ENCODE measurements at regions not wholly inside any gene's neighbourhood (a gene's known extent, or its start where the extent isn't known, plus 50 kb on each side); places are given as distances from the start of the nearest gene placed in this dataset.

DNA sequence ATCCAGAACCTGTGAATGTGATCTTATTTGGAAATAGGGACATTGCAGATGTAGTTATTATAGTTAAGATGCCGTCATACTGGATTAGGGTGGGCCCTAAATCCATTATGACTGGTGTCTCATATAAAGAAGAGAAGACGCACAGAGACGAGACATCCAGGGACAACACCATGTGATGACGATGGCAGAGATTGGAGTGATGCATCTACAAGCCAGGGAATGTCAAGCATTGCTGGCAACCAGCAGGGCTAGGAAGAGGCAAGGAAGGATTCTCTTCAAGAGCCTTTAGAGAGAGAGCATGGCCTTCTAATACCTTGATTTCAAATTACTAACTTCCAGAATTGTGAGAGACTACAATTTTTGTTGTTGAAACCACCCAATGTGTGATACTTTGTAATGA lies 345.8 kb downstream of the PTEN start:
- DNase-seq (ENCODE audit: low read depth), result no peak

GRCh38 chr10:88209837-88210561 lies 346.6 kb downstream of the PTEN start:
- DNase-seq (ENCODE audit: low read depth), result no peak

- no peak for DNase-seq (ENCODE audit: low read depth)
Measured at GRCh38 chr10:88211230-88211629, 347.8 kb downstream of the PTEN start.

DNA sequence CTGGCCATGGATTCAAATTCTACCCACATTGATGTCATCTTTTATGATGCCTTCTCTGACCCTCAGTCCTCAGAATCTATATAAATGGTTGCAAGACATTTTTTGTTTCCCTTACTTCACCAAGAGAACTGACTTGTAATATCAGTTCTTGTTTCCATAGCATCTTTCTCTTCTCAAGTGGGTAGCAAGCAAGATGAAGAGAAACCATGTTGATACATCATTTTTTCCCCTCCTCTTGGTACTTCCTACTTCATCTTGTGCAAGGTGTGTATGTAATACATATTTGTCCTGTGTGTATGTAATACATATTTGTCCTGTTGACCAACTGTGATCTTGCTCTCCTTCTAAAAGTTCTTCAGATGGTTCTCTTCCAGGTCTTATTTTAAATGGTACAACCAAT lies 348.6 kb downstream of the PTEN start:
- no peak for DNase-seq (ENCODE audit: low read depth)

DNA sequence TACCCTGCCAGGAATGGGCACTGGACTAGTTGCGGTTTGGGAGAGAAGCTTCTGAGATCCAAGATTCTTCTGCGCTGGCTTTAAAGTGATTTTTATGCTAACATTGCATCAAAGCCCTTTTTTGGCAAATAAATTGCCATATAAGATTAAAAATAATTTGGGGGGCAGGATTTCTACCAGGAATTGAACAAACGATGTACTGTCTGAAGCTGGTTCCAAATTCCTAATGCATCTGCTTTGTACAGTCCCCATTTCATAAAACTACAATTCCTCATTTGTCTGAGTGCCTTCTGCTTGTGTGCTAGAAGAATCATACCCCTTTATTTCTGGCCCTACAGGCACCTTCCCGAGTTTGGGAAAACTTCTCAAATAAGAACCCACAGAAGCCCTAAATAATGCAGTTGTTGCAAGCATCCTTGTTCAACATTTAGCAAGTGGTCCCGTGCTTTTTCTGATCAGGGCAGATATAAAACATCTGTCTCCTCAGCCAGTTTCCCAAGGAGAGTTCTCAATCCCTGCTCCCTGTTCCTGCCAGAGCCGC lies 349.7 kb downstream of the PTEN start:
- DNase-seq (ENCODE audit: low read depth), result no peak

DNA sequence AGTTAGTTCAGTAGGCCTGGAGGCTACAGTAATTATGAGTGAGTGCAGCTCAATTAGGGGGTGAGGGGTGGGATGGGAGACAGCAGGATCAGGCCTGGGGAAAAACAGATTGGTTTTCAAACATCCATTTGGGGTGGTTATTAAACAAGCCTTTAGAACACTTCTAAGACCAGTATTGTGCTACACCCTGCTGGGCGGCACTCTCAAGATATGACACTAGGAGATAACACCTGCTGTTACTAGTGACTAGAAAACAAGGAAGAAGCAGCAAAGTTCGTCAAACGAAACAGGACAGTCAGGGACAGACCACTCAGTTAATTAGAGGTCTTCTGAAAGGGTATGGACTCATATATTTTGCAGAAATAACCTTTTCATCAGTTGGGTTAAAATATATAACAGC lies 353.6 kb downstream of the PTEN start:
- no peak for DNase-seq (ENCODE audit: low read depth)

GRCh38 chr10:88218362-88218761 lies 354.9 kb downstream of the PTEN start:
- DNase-seq (ENCODE audit: low read depth), result no peak

- no peak for DNase-seq (ENCODE audit: low read depth)
Measured at GRCh38 chr10:88219753-88220152, 356.3 kb downstream of the PTEN start.

DNA sequence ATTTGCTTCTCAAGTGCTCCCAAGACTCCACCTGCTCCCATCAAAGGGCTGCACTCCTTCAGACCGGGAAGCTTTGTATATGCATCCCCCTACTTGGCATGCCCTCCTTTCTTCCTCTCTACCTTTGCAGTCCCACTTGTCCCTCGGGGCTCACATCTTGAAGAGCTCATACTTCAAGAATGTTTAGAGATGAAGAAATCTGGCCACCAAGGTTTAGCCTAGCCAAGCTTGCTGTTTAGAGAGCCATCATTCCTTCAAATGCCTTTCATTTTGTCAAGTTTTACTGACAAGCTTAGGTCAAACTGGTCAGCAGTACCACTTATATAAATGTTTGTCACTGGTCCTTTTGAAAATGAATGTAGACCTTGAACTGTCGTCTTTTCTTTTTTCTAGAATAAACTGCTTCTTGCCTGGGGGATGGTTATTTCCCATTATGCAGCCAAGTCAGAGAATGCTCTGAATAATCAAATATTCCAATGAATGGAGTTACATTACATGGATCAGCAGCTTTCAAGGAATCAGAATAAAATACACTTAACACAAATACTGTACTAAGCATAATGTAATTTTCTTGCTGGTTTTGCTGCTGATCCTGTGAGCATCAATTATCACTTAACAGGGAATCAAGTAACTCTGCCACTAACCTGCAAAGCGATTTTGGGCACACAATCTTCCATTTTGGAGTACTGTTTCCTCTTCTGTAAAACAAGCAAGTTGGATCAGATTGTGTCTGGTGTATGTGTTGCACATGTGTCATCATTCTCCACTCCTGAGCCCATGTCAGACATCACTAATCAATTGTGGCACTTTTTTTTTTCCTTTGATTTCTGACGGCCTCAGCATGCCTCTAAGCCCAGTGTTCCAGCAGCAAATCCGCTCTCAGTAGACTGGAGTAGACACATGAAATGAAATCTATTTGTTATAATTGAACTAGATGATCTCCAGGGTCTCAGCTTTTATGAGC lies 357.9 kb downstream of the PTEN start:
- no peak for DNase-seq (ENCODE audit: low read depth)

- DNase-seq (ENCODE audit: low read depth), result no peak
Measured at GRCh38 chr10:88222881-88223280, 359.5 kb downstream of the PTEN start.

Data from stimulated activated CD8-positive, alpha-beta memory T cell treated with anti-CD3 and anti-CD28 coated beads, Interleukin-7, amount 100 ng/mL, for 24 hours (primary cell).